ELR (cell line): ENCODE measurements at regions not wholly inside any gene's neighbourhood (a gene's known extent, or its start where the extent isn't known, plus 50 kb on each side); places are given as distances from the start of the nearest gene placed in this dataset.
A peak's percentile ranks its signal among the peaks of the same experiment; 100 is the strongest.
"Not testable (repeated sequence)": the region's sequence is repeated elsewhere in the genome, so short reads cannot be mapped to it uniquely, and the experiment has no call there.

Experiments used
- DNase-seq: peaks from one replicate; pipeline ENCODE4 v3.0.0-alpha.2; 2015; ENCODE audit warnings: low read depth

DNA sequence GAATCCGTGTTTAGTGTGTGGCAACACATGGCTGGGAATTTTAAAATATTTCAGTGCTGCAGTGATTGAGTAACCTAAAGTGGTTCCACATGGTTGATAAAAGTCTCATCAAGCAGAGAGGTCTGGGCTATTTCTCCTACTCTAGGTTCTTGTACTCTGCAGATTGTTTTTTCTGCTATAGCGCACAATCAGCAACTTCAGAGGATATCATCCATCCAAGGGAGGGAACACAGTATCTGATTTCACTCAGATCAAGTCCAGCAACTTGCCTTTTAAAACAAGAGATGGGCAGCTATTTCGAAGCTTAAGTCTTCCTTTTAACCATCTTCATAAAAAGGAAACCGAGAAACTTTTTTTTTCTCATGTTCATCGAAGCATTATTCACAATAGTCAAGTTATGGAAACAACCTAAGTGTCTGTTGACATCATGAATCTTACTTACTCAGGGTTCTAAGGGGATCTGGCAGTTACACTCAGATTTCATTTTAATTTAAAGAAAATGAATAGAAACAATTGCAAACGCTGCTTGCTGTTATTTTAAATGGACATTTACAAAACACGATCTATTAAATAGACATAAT is 172.7 kb upstream of the TRIB2 start:
- DNase-seq = no peak

DNA sequence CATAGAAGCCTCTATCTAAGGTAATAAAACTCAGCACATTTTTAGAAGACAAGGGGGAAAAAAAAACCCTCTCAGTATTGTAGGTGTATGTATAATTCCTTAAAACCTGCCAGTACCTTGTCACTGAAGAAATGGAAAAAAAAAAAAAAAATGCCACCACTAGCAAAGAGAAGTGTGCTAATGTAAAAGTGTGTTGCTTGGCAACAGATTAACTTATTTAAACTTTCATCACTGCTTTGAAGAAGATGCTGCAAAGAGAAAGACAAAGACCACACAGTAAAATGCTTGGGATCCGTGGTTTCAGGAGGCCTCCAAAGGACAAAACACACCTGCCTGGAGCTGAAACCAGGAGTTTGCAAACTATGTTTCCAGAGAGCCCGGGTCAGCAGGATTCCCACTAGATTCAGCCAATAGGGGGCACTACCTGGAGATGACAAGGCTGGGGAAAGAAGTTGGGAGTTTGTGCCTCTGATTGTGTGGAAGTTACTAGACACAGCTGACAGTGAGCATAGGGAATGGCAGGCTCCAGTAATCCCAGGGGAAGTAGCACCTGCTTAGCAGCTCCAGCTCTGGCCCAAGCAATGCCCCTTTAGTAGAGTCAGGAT is 169.1 kb upstream of the TRIB2 start:
- no peak for DNase-seq

DNA sequence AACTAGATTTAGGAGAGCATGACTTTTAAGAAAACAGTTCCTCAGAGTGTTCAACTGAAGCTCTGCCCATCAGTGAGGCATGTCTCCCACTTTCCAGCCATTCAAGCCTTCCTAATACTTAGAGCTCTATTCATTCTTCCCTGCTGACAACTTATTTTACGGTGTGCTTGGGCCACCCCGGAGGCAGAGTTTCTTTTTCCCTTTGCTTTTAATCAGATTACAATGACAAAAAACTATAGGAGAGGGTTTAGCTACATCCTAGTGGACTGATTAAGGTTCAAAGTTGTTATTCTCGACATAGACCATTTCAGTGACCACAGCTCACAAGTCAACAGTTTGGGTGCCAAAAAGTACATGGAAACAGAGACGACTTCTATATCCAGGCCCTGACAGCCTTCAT is 167.8 kb upstream of the TRIB2 start:
- no peak for DNase-seq

DNA sequence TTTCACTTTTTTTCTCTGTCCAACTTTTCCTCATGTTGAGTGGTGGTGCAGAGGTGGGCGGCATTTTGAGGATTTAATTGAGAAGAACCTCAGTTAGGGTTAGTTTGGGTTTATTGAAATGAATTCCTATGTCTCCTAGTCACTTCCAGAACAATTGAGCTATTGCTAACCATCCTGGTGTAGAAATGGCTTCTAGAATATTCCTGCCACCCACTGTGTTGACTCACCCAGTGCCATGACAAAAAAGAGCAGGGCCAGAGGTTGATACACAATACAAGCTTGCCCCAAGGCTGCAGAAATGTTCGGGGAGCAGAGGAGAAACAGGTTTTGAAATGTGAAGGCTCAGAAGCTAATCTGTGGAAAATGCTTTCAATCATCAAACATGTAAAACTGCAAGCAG is 167.1 kb upstream of the TRIB2 start:
- DNase-seq = peak; percentile 60

DNA sequence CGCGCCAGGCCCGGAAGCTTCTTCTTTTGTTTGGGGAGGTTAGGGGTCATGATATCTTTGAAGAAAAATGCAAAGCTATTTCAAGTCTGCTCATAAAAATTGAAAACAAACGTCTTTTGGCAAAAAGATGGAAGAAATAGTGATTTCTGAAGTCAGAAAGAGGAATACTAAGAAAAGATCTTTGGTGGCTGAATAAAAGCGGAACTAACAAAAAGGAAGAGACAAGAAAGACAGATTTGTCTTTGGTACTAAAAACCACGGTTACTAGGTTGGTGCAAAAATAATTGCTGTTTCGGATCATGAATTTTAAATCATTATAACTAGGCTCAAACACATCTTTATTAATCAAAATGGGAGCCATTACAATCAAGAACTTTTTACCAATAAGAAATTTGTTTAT is 164.6 kb upstream of the TRIB2 start:
- DNase-seq = no peak

DNA sequence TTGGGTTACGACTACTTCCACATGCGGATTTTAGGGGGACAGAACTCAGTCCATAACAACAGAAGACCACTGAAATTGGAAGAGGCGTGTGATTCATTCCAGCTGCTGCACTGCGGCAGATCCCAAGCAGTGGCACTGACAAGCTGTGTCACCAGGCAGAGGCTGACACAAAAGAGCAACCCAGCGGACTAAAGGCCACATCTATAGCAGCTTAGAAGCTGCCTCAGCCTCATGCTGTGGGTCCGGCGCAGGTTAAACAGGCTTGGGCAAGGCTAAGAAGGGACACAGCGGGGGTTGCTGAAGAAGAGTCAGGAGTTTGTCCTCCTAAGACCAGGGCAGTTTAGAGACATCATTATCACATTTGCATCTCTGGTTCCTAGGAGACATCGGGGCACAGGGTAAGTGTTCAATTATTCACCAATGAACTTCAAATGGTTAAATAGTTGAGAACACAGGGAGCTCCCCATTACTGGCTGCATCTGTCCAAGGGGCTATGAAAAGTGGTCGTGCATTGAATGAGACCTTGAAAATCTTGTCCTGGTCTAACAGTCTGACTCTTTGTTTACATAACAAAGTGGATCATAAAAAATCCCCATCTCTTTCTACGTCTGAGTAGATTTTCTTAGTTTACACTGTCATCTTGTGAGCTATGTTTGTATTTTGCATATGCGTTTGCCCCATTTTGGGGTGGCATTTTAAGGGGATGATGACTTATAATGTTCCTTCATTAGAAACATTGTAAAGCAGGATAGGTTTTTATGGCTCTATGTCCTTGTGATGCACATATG is 162.3 kb upstream of the TRIB2 start:
- no peak for DNase-seq

DNA sequence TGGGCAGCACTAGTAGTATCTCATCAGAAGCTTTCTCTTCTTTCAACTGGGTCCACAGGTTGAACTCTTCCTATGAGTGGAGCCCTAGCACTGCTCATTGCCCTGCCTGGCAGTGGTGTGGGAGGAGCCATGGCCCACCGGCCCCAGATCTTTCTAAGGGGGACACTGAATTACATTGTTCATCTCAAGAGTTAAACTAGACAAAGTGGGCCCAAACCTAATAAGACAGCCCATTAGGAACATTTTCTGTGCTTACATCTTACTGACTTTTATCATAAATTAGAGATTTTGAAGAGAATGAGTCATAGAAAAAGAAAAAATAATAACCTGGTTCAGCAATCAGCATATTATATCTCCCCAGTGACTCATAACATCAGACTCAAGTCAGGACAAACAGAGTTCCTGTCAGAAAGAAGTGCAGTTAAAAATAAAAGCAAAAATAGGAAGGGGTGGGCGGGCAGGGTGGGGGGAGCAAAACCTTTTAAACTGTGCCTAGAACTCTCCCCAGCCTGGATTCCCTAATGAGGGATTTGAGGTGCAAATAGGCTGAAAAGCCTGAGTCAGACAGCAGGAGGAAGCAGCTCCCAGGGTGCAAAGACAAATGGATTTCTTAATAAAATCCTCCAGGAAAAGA is 161.6 kb upstream of the TRIB2 start:
- peak; percentile 75 for DNase-seq

DNA sequence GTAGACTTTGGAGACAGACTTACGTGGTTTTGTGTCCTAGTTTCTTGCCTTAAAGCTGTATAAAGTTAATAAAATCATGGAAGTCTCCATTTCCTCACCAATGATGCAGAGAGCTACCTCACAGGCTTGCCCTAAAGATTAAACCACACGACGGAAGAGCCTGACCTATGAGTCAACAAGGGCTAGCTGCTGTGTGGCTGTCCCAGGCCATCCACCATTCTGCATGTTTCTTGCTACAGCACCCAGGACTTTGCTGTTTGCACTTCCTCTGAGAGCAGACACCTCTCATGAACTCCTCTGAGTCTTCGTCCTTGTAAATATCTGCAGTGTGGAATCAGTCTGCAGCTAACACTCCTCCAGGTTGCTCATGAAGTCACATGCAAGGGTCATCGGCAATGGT is 160.0 kb upstream of the TRIB2 start:
- peak; percentile 86 for DNase-seq

DNA sequence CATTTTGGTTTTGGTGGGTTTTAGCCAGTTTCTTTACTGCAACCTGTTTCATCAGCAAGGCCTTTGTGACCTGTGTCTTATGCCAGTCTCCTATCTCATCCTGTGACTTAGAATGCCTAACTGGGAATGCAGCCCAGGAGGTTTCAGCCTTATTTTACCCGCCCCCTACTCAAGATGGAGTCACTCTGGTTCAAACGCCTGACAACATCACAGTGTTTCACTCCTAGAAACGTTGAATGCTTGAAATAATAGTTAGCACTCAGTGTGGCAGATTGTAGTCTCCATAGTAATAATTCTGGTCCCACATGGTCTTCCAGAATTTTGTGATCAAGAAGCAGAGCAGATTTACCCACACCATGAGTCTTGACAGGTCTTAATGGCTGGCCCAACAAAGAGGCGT is 159.0 kb upstream of the TRIB2 start:
- DNase-seq = no peak

DNA sequence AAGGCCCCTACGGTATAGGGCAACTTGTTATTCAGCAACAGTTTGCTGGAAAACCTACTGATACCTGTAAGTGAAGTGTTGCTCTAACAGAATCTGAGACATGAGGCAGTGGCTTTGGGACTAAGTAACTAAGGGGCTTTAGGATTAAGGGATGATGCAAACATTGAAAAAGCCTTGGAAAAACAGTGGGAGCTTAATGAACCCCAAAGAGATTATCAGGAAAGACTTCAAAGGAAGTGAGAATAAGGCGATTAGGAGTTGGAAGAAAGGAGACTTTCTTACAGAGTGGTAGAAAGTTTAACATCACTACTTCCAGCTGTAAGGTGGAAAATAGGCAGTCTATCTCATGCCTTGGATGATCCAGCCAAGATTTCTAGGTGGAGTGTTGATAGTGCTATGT is 158.2 kb upstream of the TRIB2 start:
- DNase-seq = no peak

DNA sequence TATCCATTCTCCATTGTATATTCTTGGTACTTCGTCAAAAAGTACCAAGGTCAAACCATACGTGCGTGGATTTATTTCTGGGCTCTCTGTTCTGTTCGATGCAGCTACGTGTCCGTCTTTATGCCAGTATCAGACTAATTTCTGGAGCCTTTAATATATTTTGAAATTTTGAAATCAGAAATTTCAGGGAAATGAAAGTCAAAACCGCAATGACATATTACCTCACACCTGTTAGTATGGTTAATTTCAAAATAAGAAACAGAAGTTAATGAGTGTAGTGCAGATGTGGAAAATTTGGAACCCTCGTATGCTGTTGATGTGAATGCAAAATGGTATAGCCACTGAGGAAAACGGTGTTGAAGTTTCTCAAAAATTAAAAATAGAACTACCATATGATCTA is 156.1 kb upstream of the TRIB2 start:
- no peak for DNase-seq

DNA sequence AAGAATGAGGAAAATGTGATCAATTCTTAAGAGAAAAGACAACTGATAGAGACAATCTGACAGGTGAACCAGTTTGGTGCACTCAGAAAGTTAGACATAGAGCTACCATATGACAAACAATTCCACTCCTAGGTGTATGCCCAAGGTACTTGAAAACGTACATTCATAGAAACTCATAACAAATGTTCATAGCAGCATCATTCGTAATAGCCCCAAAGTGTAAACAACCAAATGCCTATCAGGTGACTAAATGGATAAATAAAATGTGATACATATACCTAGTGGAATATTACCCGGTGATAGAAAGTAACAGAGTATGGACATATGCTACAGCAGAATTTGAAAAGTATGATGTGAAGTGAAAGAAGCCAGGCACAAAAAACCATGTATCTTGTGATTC is 149.3 kb upstream of the TRIB2 start:
- DNase-seq = peak; percentile 54

DNA sequence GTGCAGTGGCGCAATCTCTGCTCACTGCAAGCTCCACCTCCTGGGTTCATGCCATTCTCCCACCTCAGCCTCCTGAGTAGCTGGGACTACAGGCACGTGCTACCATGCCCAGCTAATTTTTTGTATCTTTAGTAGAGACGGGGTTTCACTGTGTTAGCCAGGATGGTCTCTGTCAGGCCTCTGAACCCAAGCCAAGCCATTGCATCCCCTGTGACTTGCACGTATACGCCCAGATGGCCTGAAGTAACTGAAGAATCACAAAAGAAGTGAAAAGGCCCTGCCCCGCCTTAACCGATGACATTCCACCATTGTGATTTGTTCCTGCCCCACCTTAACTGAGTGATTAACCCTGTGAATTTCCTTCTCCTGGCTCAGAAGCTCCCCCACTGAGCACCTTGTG is 147.2 kb upstream of the TRIB2 start:
- not testable (repeated sequence) for DNase-seq

DNA sequence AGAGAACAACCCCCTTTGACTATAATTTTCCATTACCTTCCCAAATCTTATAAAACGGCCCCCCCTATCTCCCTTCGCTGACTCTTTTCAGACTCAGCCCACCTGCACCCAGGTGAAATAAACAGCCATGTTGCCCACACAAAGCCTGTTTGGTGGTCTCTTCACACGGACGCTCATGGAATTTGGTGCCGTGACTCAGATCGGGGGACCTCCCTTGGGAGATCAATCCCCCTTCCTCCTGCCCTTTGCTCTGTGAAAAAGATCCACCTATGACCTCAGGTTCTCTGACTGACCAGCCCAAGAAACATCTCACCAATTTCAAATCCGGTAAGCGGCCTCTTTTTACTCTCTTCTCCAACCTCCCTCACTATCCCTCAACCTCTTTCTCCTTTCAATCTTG is 146.8 kb upstream of the TRIB2 start:
- not testable (repeated sequence) for DNase-seq

DNA sequence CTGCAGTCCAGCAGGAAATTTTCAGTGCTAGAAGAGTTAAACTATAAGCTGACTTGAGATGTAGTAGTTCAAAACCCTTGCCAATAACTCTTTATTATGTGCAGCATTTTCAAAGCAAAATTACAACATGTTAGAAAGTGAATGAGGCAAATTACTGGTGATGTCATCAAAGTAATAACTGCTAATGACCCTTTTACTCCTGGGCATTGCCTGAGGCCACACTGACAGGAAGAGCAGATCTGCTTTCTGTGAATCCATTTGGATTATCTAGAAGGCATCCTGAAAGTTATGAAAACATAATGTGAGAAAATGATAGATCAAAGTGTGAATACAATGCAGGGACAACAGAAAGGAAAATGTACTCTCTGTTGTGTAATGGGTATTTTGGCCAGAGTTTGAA is 139.6 kb upstream of the TRIB2 start:
- no peak for DNase-seq

DNA sequence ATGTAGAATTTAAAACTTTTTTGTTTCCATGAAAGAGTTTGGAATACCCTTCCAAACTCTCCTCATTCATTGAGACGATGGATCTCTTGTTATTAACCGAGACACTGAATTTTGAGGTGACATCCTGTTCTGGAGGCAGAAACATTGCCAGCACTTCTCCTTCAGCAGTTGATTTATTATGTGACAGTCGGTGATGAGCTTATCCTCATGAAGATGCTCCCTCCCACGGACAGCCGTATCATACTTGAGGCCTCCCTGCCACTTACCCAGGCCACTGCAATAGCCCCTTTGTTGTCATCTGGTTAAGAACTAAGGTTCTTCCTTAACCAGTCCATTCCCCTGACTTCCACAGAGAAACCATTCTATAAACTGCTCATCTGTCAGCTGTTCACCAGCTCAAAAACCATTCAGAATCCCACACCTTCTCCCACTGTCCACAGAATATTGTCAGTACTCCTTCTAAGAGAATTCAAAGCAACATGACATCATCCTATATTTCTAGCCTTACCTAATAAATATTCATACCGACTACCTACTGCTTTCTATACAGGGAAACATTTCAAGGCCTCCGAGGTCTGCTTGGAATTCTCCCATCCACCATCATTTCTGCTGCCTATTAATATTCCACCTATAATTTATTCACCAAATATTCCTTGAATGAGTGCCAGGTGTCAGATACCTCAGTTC is 139.0 kb upstream of the TRIB2 start:
- DNase-seq = no peak

DNA sequence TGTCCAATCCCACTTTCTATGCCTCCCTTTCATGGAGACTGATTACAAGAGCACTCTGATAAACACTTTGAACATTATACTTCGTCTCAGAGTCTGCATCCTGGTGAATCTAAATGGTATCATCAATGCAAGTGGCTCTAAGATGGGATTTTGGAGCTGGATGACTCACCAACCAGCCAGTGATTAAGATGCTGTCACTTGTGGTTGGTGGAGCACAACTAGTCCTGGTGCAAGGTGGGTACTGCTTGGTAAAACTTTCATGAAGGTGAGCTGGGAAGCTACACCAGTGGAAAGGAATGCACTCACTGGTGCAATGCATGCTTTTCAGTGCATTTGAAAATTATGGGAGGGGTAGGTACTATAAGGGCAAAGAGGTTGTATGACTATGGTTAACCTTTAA is 137.7 kb upstream of the TRIB2 start:
- DNase-seq = peak; percentile 23

DNA sequence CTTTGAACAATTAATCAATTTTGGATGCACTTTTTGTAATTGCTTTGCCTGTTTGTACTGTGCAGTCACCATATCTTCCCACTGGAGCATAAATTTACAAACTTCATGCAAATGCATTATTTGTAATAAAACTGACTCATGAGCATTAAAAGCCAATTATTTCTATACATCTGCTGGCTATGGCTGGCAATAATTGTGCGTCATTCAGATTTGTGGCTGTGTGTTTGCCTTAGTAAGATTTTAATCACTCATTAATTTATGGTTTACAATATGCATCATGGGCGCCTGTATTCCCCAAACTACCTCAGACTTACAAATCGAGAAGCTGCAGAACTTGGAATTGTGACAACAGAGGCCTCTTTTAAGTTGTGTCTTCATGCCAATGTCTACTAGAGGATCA is 132.4 kb upstream of the TRIB2 start:
- DNase-seq = no peak

DNA sequence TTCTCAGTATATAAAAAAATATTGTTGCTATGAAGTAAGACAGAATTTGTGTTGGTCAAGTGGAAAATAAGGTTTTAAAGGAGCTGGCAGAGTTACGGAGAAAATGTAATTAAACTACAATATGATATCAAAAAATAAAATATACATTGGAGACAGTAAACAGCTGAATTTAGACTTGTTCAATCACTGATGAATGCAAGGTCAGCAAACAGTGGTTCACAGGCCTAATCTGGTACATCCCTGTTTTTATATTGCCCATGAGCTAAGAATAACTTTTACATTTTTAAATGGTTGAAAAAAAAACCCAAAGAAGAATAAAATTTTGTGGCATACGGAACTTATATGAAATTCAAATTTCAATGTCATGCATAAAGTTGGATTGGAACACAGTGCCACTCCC is 131.0 kb upstream of the TRIB2 start:
- DNase-seq = no peak

DNA sequence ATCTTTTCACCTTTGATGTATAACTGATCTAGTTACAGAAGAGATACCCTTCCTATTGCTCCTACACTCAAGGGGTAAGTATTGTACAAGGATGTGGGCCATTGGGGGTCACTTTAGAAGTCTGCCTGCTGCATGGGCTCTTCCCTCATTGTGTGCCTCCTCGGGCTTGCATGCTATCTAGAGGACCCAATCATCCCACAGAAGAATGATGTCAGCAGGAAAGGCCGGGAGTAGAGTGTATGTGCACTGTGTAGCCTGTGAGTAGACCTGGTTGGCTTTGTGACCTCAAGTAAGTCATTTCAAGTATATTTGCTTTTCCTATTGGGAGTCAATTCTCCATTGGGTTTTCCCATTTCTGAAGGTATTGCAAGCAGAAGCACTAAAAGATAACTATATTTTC is 129.5 kb upstream of the TRIB2 start:
- no peak for DNase-seq

DNA sequence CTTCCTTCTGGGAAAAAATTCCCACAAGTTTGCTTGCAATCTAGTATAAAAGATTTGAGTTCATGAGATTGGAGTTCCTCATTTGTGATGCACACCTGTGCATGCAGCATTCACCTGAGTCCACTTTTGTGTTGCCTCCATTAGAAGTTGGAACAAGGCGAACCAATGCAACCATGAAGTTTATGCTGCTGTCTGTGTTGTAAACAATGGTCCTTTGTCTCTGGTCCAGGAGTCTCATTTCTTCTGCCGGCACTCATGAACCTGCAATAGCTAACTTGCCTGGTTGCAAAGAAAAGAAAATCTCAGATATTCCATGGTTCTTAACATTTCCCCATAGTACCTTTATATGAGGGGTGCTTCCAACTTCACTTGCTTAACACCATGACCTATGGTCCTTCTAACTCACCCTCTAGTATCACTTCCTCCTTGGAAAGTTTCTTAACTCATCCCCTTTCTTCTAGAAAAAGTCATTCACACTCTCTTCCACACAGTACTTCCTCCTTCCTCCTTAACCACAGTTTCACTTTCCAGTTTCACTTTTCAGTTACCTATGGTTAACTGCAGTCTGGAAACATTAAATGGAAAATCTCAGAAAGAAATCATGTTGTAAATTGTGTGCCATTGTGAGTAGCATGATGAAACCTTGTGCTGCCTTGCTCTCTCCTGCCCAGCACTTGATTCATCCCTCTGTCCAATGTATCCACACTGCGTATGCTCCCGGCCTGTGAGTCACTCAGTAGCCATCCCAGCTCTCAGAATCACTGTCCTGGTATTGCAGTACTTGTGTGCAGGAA is 128.8 kb upstream of the TRIB2 start:
- DNase-seq = peak; percentile 89

DNA sequence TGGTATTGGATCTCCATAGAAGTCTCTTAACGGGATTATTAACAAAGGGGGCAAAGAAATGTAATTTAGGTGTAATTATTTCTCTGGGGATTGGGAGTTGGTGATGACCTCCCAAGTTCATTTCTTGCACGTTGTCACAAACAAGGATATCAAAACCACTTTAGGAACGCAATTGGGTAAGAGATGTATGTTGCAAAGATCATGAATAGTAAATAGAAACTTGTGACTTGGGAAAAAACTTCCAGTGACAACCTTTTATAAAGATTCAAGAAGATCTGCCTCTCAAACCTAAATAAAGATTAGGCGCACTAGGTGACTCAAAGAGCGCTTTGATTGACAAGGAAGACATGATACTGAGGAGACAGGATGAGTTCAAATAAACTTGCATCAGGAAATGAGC is 127.8 kb upstream of the TRIB2 start:
- DNase-seq = no peak
